ENCODE measurements at regions not wholly inside any gene's neighbourhood (a gene's known extent, or its start where the extent isn't known, plus 50 kb on each side); places are given as distances from the start of the nearest gene placed in this dataset.

GRCh38 chr1:239870194-239870593 is 221.5 kb upstream of the FMN2 start:
- intact Hi-C loops (cut with micrococcal nuclease) = no loop called here

GRCh38 chr1:239872626-239873025 is 219.1 kb upstream of the FMN2 start:
- intact Hi-C loops (cut with micrococcal nuclease) = no loop called here

- intact Hi-C loops (cut with micrococcal nuclease) = no loop called here
Measured at GRCh38 chr1:239874831-239875230, 216.9 kb upstream of the FMN2 start.

- intact Hi-C loops (cut with micrococcal nuclease) = no loop called here
Measured at GRCh38 chr1:239879321-239880170, 212.1 kb upstream of the FMN2 start.

- intact Hi-C loops (cut with micrococcal nuclease) = no loop called here
Measured at GRCh38 chr1:239882967-239883366, 208.7 kb upstream of the FMN2 start.

- intact Hi-C loops (cut with micrococcal nuclease) = no loop called here
Measured at GRCh38 chr1:239884796-239885195, 206.9 kb upstream of the FMN2 start.

GRCh38 chr1:239886266-239886665 is 205.4 kb upstream of the FMN2 start:
- intact Hi-C loops (cut with micrococcal nuclease) = no loop called here

GRCh38 chr1:239888639-239889038 is 203.0 kb upstream of the FMN2 start:
- intact Hi-C loops (cut with micrococcal nuclease) = no loop called here

- intact Hi-C loops (cut with micrococcal nuclease) = no loop called here
Measured at GRCh38 chr1:239891621-239892358, 199.9 kb upstream of the FMN2 start.

GRCh38 chr1:239892602-239893001 is 199.1 kb upstream of the FMN2 start:
- intact Hi-C loops (cut with micrococcal nuclease) = no loop called here

- intact Hi-C loops (cut with micrococcal nuclease) = no loop called here
Measured at GRCh38 chr1:239893127-239893731, 198.5 kb upstream of the FMN2 start.

GRCh38 chr1:239896569-239896968 is 195.1 kb upstream of the FMN2 start:
- intact Hi-C loops (cut with micrococcal nuclease) = loop anchor here (5.0 kb wide), 1 partner anchor 179 kb away; no protein-coding TSS in a partner anchor

GRCh38 chr1:239896980-239897379 is 194.7 kb upstream of the FMN2 start:
- intact Hi-C loops (cut with micrococcal nuclease) = loop anchor here (5.0 kb wide), 1 partner anchor 180 kb away; no protein-coding TSS in a partner anchor

- intact Hi-C loops (cut with micrococcal nuclease) = loop anchor here (5.0 kb wide), 1 partner anchor 180 kb away; no protein-coding TSS in a partner anchor
Measured at GRCh38 chr1:239897458-239897857, 194.2 kb upstream of the FMN2 start.

GRCh38 chr1:239898062-239898730 is 193.5 kb upstream of the FMN2 start:
- intact Hi-C loops (cut with micrococcal nuclease) = loop anchor here (1.0 to 5.0 kb wide), 3 partner anchors 181 to 590 kb away; no protein-coding TSS in a partner anchor

- intact Hi-C loops (cut with micrococcal nuclease) = loop anchor here (2.0 to 5.0 kb wide), 2 partner anchors 182 to 313 kb away; no protein-coding TSS in a partner anchor
Measured at GRCh38 chr1:239899747-239900146, 191.9 kb upstream of the FMN2 start.

GRCh38 chr1:239906394-239906793 is 185.3 kb upstream of the FMN2 start:
- intact Hi-C loops (cut with micrococcal nuclease) = no loop called here

- intact Hi-C loops (cut with micrococcal nuclease) = no loop called here
Measured at GRCh38 chr1:239909898-239910297, 181.8 kb upstream of the FMN2 start.

GRCh38 chr1:239912471-239912870 is 179.2 kb upstream of the FMN2 start:
- intact Hi-C loops (cut with micrococcal nuclease) = no loop called here

- intact Hi-C loops (cut with micrococcal nuclease) = no loop called here
Measured at GRCh38 chr1:239913141-239913585, 178.5 kb upstream of the FMN2 start.

GRCh38 chr1:239914751-239915231 is 176.9 kb upstream of the FMN2 start:
- intact Hi-C loops (cut with micrococcal nuclease) = no loop called here
